ENCODE measurements at regions not wholly inside any gene's neighbourhood (a gene's known extent, or its start where the extent isn't known, plus 50 kb on each side); places are given as distances from the start of the nearest gene placed in this dataset.

- no peak for TF ChIP-seq CTCF (IDR thresholded peaks at IDR 0.05)
- Histone ChIP-seq H3K9me3 (no peaks in the 10 kb centered on the region), H3K4me3 (no peak overlapping the region), H3K27me3 (ENCODE audit: low read depth) (no peaks in the 10 kb centered on the region), H3K36me3 (no peaks in the 10 kb centered on the region), H3K4me1 (peaks cover 9% of the 10 kb centered on the region), H3K27ac (no peak overlapping the region)
- intact Hi-C loops (cut with DNase I), result no loop called here
- DNase-seq, result no peak
- ATAC-seq, result no peak
Measured at GRCh38 chr1:65512967-65513780, 92.7 kb downstream of the LEPR start.

- ATAC-seq, result no peak
- DNase-seq, result no peak
- H3K27ac ChIP-seq, result no peak overlapping the region
- H3K9me3 ChIP-seq, result no peaks in the 10 kb centered on the region
- H3K27me3 ChIP-seq (ENCODE audit: low read depth), result no peaks in the 10 kb centered on the region
- H3K4me3 ChIP-seq, result no peak overlapping the region
- H3K4me1 ChIP-seq, result peaks cover 9% of the 10 kb centered on the region
- H3K36me3 ChIP-seq, result no peaks in the 10 kb centered on the region
- TF ChIP-seq CTCF (IDR thresholded peaks at IDR 0.05), result no peak
- intact Hi-C loops (cut with DNase I), result no loop called here
Measured at GRCh38 chr1:65514041-65514440, 93.6 kb downstream of the LEPR start.

- Histone ChIP-seq H3K4me3 (peak overlapping the region; percentile 59), H3K27ac (peak overlapping the region; percentile 73)
Measured at GRCh38 chr1:65524931-65525265, 104.4 kb downstream of the LEPR start.

GRCh38 chr1:65525266-65526048 is 105.0 kb downstream of the LEPR start:
- no peaks in the 10 kb centered on the region for H3K9me3 ChIP-seq
- H3K4me1 ChIP-seq, result no peaks in the 10 kb centered on the region
- TF ChIP-seq CTCF (IDR thresholded peaks at IDR 0.05), result no peak
- intact Hi-C loops (cut with DNase I), result no loop called here
- peak overlapping the region; percentile 73 for H3K27ac ChIP-seq
- peaks cover 25% of the 10 kb centered on the region for H3K27me3 ChIP-seq (ENCODE audit: low read depth)
- peak; percentile 46 for DNase-seq
- ATAC-seq, result peak; percentile 52 to 73
- H3K36me3 ChIP-seq, result no peaks in the 10 kb centered on the region
- peak overlapping the region; percentile 59 for H3K4me3 ChIP-seq

More at GRCh38 chr1:65524931-65525265, 104.4 kb downstream of the LEPR start:
- H3K36me3 ChIP-seq, result no peaks in the 10 kb centered on the region
- intact Hi-C loops (cut with DNase I), result no loop called here
- H3K27me3 ChIP-seq (ENCODE audit: low read depth), result peaks cover 25% of the 10 kb centered on the region
- ATAC-seq (no peak), DNase-seq (no peak)
- TF ChIP-seq CTCF (IDR thresholded peaks at IDR 0.05), result no peak
- no peaks in the 10 kb centered on the region for H3K4me1 ChIP-seq
- no peaks in the 10 kb centered on the region for H3K9me3 ChIP-seq

GRCh38 chr1:65526049-65526556 is 105.6 kb downstream of the LEPR start:
- H3K27ac ChIP-seq, result peak overlapping the region; percentile 73
- no peak for TF ChIP-seq CTCF (IDR thresholded peaks at IDR 0.05)
- H3K36me3 ChIP-seq, result no peaks in the 10 kb centered on the region
- no peak for ATAC-seq
- H3K4me1 ChIP-seq, result no peaks in the 10 kb centered on the region
- intact Hi-C loops (cut with DNase I), result no loop called here
- peak overlapping the region; percentile 59 for H3K4me3 ChIP-seq
- no peak for DNase-seq
- H3K9me3 ChIP-seq, result no peaks in the 10 kb centered on the region
- peaks cover 25% of the 10 kb centered on the region for H3K27me3 ChIP-seq (ENCODE audit: low read depth)
